ENCODE measurements at regions not wholly inside any gene's neighbourhood (a gene's known extent, or its start where the extent isn't known, plus 50 kb on each side); places are given as distances from the start of the nearest gene placed in this dataset.
A peak's percentile ranks its signal among the peaks of the same experiment; 100 is the strongest.

GRCh38 chr4:159505266-159505975 lies 402.5 kb downstream of the RAPGEF2 start:
- no peak overlapping the region for H3K4me3 ChIP-seq (replicated peaks in 1 of 3)
- intact Hi-C loops (cut with DNase I), result no loop called here
- H3K27me3 ChIP-seq, result no peaks in the 10 kb centered on the region
- H3K9me3 ChIP-seq, result no peaks in the 10 kb centered on the region
- peaks cover 22 to 38% of the 10 kb centered on the region in 2 donors for H3K4me1 ChIP-seq
- TF ChIP-seq CTCF (IDR thresholded peaks at IDR 0.05), result no peak
- TF ChIP-seq POLR2A (IDR thresholded peaks at IDR 0.05), result no peak
- no peaks in the 10 kb centered on the region for H3K36me3 ChIP-seq
- 36% methylated on average over 7 of the region's 7 CpGs for WGBS, 2 donors
- H3K27ac ChIP-seq, result peak overlapping the region; percentile 36 to 68 (median 57)
- no peak for DNase-seq

GRCh38 chr4:159506801-159507517 lies 404.1 kb downstream of the RAPGEF2 start:
- H3K9me3 ChIP-seq, result no peaks in the 10 kb centered on the region
- no peak overlapping the region for H3K4me3 ChIP-seq (replicated peaks in 1 of 3)
- intact Hi-C loops (cut with DNase I), result no loop called here
- peak; percentile 56 to 65 for DNase-seq
- H3K4me1 ChIP-seq, result peaks cover 22 to 29% of the 10 kb centered on the region in 2 donors
- no peaks in the 10 kb centered on the region for H3K36me3 ChIP-seq
- WGBS, 2 donors, result 41 to 44% methylated on average over 12 to 13 of the region's 13 CpGs
- peak overlapping the region; percentile 36 to 68 (median 57) for H3K27ac ChIP-seq
- H3K27me3 ChIP-seq, result no peaks in the 10 kb centered on the region
- TF ChIP-seq CTCF (IDR thresholded peaks at IDR 0.05) (no peak), POLR2A (IDR thresholded peaks at IDR 0.05) (no peak)

GRCh38 chr4:159508917-159509500 lies 406.1 kb downstream of the RAPGEF2 start:
- WGBS, 2 donors, result 73 to 81% methylated on average over 6 of the region's 6 CpGs
- DNase-seq, result no peak
- H3K27me3 ChIP-seq, result no peaks in the 10 kb centered on the region
- no peak for TF ChIP-seq POLR2A (IDR thresholded peaks at IDR 0.05)
- peaks cover 22 to 29% of the 10 kb centered on the region in 2 donors for H3K4me1 ChIP-seq
- no peaks in the 10 kb centered on the region for H3K36me3 ChIP-seq
- no peaks in the 10 kb centered on the region for H3K9me3 ChIP-seq
- H3K4me3 ChIP-seq (replicated peaks in 1 of 3), result no peak overlapping the region
- peak overlapping the region in 1 of 3 donors; percentile 30 for H3K27ac ChIP-seq
- intact Hi-C loops (cut with DNase I), result no loop called here

- Histone ChIP-seq H3K36me3 (no peaks in the 10 kb centered on the region), H3K4me1 (peaks cover under 1 to 2% of the 10 kb centered on the region in 2 donors), H3K4me3 (replicated peaks in 1 of 3) (no peak overlapping the region), H3K9me3 (no peaks in the 10 kb centered on the region), H3K27ac (no peak overlapping the region), H3K27me3 (no peaks in the 10 kb centered on the region)
- intact Hi-C loops (cut with DNase I), result no loop called here
- TF ChIP-seq POLR2A (IDR thresholded peaks at IDR 0.05) (no peak), CTCF (IDR thresholded peaks at IDR 0.05) (no peak)
- no peak for DNase-seq
These were observed 409.5 kb downstream of the RAPGEF2 start for GRCh38 chr4:159512348-159512747.

- no peak for DNase-seq
- Histone ChIP-seq H3K27me3 (no peaks in the 10 kb centered on the region), H3K36me3 (no peaks in the 10 kb centered on the region), H3K9me3 (no peaks in the 10 kb centered on the region), H3K4me3 (replicated peaks in 1 of 3) (no peak overlapping the region), H3K4me1 (peaks cover 0 to 2% of the 10 kb centered on the region in 2 donors), H3K27ac (no peak overlapping the region)
- 92 to 98% methylated on average over 2 of the region's 2 CpGs for WGBS, 2 donors
- TF ChIP-seq POLR2A (IDR thresholded peaks at IDR 0.05), result no peak
- TF ChIP-seq CTCF (IDR thresholded peaks at IDR 0.05), result no peak
- intact Hi-C loops (cut with DNase I), result no loop called here
These were observed 412.6 kb downstream of the RAPGEF2 start for GRCh38 chr4:159515314-159516025.
